ENCODE measurements at regions not wholly inside any gene's neighbourhood (a gene's known extent, or its start where the extent isn't known, plus 50 kb on each side); places are given as distances from the start of the nearest gene placed in this dataset.

- TF ChIP-seq CTCF (IDR thresholded peaks at IDR 0.05; ENCODE audit: low read depth, low read length, missing control alignments) = no peak
- H3K4me3 ChIP-seq (ENCODE audit: low read depth, low read length) = no peak overlapping the region
- DNase-seq (ENCODE audit: low read depth) = no peak
These were observed 125.6 kb upstream of the LGALSL start for GRCh38 chr2:64328415-64328722.

- DNase-seq (ENCODE audit: low read depth) = no peak
- no peak overlapping the region for H3K4me3 ChIP-seq (ENCODE audit: low read depth, low read length)
- no peak for TF ChIP-seq CTCF (IDR thresholded peaks at IDR 0.05; ENCODE audit: low read depth, low read length, missing control alignments)
These were observed 125.2 kb upstream of the LGALSL start for GRCh38 chr2:64328756-64329155.

GRCh38 chr2:64329848-64330247 lies 124.1 kb upstream of the LGALSL start:
- DNase-seq (ENCODE audit: low read depth) = no peak
- TF ChIP-seq CTCF (IDR thresholded peaks at IDR 0.05; ENCODE audit: low read depth, low read length, missing control alignments) = no peak
- H3K4me3 ChIP-seq (ENCODE audit: low read depth, low read length) = no peak overlapping the region

- H3K4me3 ChIP-seq (ENCODE audit: low read depth, low read length) = no peak overlapping the region
- TF ChIP-seq CTCF (IDR thresholded peaks at IDR 0.05; ENCODE audit: low read depth, low read length, missing control alignments) = peak; percentile 90
- peak; percentile 66 for DNase-seq (ENCODE audit: low read depth)
These were observed 123.5 kb upstream of the LGALSL start for GRCh38 chr2:64330281-64331113.

- H3K4me3 ChIP-seq (ENCODE audit: low read depth, low read length) = no peak overlapping the region
- no peak for TF ChIP-seq CTCF (IDR thresholded peaks at IDR 0.05; ENCODE audit: low read depth, low read length, missing control alignments)
- no peak for DNase-seq (ENCODE audit: low read depth)
These were observed 122.8 kb upstream of the LGALSL start for GRCh38 chr2:64331114-64331645.

- DNase-seq (ENCODE audit: low read depth) = no peak
- no peak overlapping the region for H3K4me3 ChIP-seq (ENCODE audit: low read depth, low read length)
- no peak for TF ChIP-seq CTCF (IDR thresholded peaks at IDR 0.05; ENCODE audit: low read depth, low read length, missing control alignments)
These were observed 121.9 kb upstream of the LGALSL start for GRCh38 chr2:64331849-64332699.

Data from GM12864 (cell line).